ENCODE measurements at regions not wholly inside any gene's neighbourhood (a gene's known extent, or its start where the extent isn't known, plus 50 kb on each side); places are given as distances from the start of the nearest gene placed in this dataset.

DNA sequence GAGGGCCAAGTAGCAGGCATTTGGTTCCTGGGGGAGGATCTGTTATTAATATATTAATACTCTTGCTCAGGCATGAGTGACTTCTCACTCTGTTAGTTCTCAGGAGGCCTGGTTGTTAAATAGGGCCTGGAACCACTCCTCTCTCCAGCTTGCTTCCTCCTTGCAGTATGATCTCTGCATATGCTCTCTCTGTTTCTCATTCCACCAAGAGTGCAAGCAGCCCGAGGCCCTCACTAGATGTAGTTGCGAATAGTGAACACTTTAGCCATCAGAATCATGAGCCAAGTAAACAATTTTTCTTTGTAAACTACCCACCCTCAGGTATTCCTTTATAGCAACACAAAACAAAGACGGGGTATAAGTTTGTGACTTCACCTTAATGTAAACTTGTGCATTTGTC lies 784.3 kb downstream of the DNAJB9 start:
- TF ChIP-seq EZH2phosphoT487 (IDR thresholded peaks at IDR 0.05; ENCODE audit: insufficient read depth, low read depth) (no peak), EZH2 (IDR thresholded peaks at IDR 0.05; ENCODE audit: insufficient read depth, poor library complexity, severe bottlenecking) (no peak)
